HG02610 (cell line): ENCODE measurements at regions not wholly inside any gene's neighbourhood (a gene's known extent, or its start where the extent isn't known, plus 50 kb on each side); places are given as distances from the start of the nearest gene placed in this dataset.
"Not testable (repeated sequence)": the region's sequence is repeated elsewhere in the genome, so short reads cannot be mapped to it uniquely, and the experiment has no call there.

Experiments
- ATAC-seq: cut with Tn5 transposase; IDR thresholded peaks from one replicate; pipeline ENCODE4 v1.9.1; 2021; ENCODE audit warnings: mild to moderate bottlenecking, moderate library complexity; ENCODE audit not compliant: unreplicated experiment

GRCh38 chr3:118245312-118245711 lies 789.3 kb downstream of the IGSF11 start:
- no peak for ATAC-seq

GRCh38 chr3:118258850-118259249 lies 775.8 kb downstream of the IGSF11 start:
- ATAC-seq = not testable (repeated sequence)

DNA sequence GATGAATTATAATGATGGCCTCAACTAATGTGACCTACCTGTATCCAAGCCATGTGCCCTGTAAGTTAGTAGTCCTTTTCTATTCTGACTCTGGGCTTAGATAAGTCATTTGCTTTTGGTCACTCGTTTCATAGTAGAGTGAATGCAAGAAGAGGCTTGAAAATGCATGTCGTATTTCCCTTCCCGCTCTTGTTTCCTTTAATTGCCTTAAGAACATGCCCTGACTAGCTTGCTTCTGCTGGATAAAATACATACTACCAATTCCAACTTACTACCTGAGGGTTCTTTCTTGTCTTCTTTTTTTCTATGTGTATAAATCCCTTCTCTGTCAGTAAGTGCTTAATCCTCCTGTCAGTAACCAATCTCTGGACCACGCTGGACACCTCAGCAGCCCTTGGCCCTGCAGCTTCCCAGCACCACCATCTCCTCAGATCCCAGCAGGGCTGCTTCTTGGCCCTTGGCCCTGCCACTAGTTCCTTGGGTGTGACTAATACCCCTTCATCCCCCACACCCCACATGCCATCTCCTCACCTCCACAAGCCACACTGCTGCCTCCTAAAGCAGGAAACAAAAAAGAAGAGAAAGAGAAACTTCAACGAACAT lies 771.7 kb downstream of the IGSF11 start:
- no peak for ATAC-seq

DNA sequence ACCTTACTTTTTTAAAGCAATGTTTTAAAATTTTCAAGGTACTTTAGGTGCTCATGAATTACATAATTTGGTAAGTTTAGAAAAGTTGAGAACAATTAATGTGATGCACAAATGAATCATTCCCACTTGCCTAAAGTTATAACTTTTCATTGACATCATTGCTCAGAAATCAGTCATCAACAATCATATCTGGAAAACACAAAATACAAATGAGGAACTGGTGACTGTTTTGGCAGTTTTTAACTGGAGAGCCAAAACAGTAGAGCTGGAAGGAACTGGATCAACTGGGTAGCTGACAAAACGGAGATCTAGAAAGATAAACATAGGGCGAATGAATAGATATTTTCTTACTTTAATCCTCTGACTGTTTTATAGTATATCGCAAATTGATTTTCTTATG lies 767.1 kb downstream of the IGSF11 start:
- no peak for ATAC-seq

DNA sequence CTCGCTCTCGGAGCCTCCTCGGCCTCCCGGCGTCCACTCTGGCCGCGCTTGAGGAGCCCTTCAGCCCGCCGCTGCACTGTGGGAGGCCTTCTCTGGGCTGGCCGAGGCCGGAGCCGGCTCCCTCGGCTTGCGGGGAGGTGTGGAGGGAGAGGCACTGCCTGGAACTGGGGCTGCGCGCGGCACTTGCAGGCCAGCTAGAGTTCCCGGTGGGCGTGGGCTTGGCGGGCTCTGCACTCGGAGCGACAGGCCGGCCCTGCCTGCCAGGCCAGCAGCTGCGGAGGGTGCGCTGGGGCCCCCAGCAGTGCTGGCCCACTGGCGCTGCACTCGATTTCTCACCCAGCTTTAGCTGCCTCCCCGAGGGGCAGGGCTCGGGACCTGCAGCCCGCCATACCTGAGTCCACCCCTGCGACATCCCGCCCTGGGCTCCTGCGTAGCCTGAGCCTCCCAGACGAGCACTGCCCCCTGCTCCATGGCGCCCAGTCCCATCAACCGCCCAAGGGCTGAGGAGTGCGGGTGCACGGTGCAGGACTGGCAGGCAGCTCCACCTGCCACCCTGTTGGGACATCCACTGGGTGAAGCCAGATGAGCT lies 765.0 kb downstream of the IGSF11 start:
- ATAC-seq = no peak

- no peak for ATAC-seq
Measured at GRCh38 chr3:118272991-118273390, 761.7 kb downstream of the IGSF11 start.

- ATAC-seq = no peak
Measured at GRCh38 chr3:118277814-118278213, 756.8 kb downstream of the IGSF11 start.

DNA sequence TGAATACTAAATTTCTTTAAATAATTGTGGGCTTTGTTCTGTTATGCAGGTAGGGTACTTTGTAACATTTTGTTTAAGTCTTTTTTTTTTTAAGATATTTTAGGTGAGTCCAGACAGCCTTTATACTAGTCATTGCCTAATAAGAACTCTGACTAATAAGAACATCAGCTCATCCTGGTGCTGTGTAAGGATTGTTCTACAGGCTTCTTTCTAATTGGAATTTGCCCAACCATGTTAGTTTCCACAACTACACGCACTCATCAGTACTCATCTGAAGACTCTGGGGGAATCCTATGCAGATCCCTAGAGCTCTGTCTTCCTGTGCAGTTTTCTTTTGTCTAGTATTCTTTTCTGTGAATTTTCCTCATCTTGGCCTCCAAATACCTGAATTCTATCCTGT lies 741.8 kb downstream of the IGSF11 start:
- no peak for ATAC-seq

DNA sequence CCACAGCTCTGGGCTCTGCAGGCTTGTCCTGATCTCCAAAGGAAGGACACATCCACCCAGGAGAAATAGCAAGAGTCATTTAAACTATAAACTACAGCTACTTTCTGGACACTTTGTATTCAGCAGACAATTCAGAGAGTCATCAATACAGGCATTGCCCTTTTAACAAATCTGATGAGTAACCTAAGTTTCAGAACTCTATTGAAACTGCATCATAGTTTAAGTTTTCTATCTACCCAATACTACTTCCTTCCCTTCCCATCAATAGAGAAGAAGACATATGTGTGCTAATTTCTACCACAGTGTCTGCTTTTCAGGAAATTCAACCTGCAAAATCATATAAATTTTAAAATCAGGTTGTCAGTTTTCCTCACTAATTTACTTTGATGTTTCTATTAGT lies 736.5 kb downstream of the IGSF11 start:
- no peak for ATAC-seq

DNA sequence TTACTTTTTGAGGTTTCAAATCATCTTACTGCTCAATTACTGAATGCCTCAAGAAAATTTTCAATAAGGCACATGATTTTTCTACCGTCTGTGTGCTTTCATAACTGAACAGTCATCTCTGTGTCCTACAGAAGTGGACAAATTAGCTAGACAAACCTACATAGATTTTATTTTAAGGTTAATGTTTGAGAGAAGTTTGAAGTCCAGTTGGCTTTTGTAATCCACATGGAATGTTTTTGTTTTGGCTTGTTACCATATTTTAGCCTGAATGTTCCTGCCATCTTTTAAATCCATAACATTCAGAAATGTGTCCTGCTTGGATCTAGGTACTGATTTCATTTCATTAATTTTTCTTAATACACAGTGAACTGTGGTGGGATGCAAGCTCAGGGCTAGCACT lies 730.1 kb downstream of the IGSF11 start:
- ATAC-seq = no peak

- ATAC-seq = no peak
Measured at GRCh38 chr3:118332699-118333098, 701.9 kb downstream of the IGSF11 start.

- no peak for ATAC-seq
Measured at GRCh38 chr3:118337649-118338048, 697.0 kb downstream of the IGSF11 start.

- no peak for ATAC-seq
Measured at GRCh38 chr3:118347396-118348168, 687.1 kb downstream of the IGSF11 start.

DNA sequence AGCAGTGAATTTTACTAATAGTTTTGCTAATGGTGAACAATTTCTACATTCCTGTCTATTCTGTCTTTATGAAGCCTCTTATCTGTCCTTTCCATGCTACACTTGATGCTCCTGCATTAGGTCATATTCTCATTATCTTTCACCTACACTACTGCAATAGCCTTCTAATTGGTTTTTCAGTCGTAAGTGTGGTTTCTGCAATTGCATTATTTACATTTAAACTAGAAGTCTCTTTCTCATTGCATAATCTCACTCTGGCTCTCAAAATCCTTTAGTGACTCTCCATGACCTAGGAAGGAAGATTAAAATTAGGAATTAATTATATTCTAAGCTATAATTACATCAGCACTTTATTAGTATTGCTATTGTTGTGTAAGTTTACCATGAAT lies 686.5 kb downstream of the IGSF11 start:
- ATAC-seq = no peak

DNA sequence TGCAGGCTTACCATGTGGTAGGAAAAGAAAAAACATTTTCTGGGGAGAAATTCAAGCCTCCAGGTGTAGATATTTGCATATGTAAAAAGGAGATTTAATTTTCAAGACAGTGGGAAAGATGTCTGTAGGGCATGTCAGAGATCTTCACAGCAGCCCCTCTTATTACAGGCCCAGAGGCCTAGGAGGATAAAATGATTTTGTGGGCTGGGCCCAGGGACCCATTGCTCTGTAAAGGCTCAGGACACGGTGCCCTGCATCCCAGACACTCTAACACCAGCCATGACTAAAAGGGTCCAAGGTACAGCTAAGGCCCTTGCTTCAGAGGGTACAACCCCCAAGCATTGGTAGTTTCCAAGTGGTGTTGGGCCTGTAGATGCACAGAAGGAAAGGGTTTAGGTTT lies 680.1 kb downstream of the IGSF11 start:
- ATAC-seq = no peak

GRCh38 chr3:118369892-118370491 lies 664.7 kb downstream of the IGSF11 start:
- ATAC-seq = no peak

GRCh38 chr3:118380576-118380975 lies 654.1 kb downstream of the IGSF11 start:
- no peak for ATAC-seq

DNA sequence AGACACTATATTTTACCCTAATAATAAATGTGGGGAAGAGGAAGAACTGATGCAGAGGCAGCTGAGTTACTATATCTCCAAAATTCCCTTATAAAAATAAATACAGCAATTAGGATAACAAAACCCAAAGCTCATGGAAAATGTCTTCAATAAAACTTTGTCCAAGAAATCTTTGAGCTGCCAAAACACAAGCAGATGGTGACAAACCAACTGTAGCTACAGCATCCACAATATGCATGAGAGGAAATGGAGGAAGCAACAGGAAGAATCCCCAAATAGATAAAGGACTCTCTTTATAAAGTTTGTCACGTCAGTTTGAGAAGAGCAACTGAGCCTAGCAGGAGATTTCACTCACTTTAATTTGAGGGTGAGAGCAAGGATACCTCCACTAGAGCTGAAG lies 638.2 kb downstream of the IGSF11 start:
- no peak for ATAC-seq

DNA sequence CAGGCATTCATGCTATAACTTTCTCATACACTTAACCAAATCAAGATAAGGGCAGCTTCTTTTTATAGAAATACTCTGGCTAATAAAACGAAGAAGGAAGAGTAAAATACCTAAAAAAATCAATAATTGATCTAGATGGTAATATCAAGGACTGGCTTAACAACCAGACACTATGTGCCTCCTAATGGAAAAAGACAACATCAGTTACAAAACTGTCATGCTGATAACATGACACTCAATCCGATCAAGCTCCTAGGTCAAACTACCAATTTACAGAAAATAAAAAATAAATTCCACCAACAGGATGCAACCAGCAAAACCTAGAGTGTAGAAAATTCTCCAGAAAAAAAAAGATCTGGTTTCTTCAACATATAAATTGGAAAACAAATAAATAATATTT lies 634.6 kb downstream of the IGSF11 start:
- no peak for ATAC-seq

DNA sequence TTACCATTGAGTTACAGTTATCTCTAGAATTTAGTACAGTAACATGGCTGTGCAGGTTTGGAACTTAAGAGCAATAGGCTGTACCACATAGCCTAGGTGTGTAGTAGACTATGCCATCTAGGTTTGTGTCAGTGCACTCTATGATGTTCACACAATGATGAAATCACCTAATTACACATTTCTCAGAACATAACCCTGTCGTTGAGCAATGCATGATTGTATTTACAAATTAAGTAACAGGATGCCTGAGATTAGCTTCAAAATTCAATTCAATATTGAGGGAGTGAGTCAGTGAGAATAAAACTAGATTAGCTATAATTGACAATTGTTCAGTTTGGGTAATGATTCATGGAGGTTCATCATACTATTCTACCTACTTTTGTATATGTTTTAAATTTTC lies 633.8 kb downstream of the IGSF11 start:
- ATAC-seq = no peak

- no peak for ATAC-seq
Measured at GRCh38 chr3:118401887-118402286, 632.8 kb downstream of the IGSF11 start.

DNA sequence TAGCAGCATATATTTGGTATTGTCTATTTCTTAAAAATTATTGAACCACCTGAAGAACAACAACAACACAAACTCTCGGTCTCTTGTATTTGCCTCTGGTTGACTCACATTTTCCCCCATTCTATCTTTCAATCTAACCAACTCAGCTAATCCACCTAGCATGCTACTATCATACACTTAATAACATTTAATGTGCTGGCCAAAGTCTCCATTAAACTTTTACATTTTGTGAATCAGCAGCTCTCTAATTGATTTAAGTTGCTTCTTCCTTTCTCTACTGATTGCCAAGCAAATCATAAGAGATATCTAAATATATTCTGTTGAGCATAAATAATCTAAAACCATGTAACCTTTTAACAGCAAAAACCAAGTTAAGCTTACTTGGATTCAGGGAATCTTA lies 631.7 kb downstream of the IGSF11 start:
- ATAC-seq = no peak
